NCI-H2171 treated with DMSO at 0.1 percent for 48 hours (cell line): ENCODE measurements at regions not wholly inside any gene's neighbourhood (a gene's known extent, or its start where the extent isn't known, plus 50 kb on each side); places are given as distances from the start of the nearest gene placed in this dataset.

ENCODE experiments used
- DNase-seq: peaks from one replicate; lab custom pipeline; 2025; lab: John Stamatoyannopoulos, UW

DNA sequence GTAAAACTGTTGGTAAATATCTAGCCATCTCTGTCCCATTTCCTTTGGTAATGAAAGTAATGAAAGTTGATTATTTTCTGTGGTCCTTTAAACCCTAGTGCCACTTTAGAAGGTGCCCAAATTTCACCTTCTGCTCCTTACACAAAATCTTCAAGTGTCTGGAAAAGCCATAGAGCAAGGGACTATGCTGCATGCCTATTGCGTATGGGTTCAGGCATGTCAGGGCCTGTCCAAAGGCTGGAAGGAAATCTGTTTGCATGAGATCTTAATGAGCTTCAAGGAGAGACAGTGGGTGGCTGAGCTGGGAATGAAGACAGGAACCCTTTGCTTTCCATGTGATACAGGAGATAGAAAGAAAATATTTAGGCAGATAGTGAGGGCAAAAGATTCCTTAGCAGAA, 66.6 kb upstream of the CCN6 start:
- peak; percentile 86 for DNase-seq

GRCh38 chr6:111988926-111989325, 65.0 kb upstream of the CCN6 start:
- no peak for DNase-seq

DNA sequence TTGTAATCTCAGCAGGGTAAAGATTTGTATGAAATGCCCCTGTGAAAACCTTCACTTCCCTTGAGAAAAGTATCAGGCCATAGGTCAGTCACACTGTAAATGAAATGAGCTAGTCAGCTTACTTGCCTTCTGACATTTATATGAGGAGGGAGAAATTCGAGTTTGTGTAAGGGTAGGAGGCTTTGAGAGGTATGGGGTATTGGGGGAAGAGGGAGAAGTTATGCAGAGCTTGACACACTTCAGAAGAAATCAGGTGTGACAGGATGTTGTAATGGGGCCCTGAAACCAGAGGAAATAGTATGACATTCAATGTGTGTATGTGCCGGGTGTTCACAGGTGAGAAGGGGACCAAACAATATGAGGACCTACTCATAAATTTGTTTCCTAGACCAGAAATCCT, 64.2 kb upstream of the CCN6 start:
- no peak for DNase-seq

GRCh38 chr6:111990214-111990613, 63.7 kb upstream of the CCN6 start:
- no peak for DNase-seq

- peak; percentile 51 for DNase-seq
Measured at GRCh38 chr6:111992851-111993250, 61.1 kb upstream of the CCN6 start.

DNA sequence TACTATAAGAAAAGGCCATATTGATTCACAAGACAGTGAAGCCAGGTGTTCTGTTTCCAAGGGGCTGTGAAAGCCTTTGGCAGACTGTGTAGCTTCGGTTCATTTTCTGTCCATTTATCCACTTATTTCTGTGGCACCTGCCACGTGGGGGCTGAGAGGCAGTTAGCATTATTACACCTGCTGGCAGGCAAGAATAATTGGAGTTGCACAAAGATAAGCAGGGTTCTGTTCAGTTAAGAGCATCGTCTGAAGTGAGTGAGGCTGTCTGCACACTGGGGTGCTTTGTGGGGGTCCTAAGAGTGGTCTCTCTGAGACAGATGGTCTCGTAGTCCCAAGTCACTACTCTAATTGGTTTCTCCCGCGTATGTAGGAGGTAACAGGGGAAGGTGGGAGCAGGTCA, 60.6 kb upstream of the CCN6 start:
- DNase-seq: peak; percentile 82

GRCh38 chr6:111994791-111995190, 59.1 kb upstream of the CCN6 start:
- DNase-seq: no peak

- no peak for DNase-seq
Measured at GRCh38 chr6:111995404-111995803, 58.5 kb upstream of the CCN6 start.

DNA sequence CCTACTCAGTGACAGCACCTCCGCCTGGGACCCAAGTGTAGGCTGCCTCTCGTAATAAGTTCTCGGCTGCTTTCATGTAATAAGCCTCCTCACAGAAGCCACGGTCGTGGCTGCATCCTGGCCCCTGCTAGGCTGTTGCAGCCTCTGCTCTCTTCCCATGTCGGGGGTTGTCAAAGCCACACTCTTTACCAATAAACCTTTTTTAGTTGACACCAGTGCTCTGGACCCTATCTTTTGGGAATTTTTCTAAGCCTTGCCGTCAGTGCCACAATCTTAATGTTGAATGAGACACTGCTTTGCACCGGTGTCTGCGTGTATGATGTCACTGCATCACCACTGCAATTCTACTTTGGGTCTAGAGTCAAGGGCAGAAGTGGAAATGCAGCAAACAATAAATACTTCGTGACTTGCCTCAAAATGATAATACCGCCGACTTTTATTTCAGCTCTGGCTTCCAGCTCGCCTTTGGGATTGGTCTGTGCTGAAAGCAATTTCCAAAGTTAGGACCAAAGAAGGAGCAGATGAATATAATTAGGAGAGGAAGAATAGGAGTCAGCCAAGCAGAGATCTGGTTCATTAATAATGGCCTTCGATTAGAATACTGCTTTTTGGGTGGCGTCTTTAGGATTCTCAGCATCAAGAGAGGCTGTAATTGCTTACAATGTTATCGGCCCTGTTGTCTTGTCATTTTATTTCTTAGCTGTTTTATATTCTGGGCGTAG, 57.6 kb upstream of the CCN6 start:
- DNase-seq: no peak

GRCh38 chr6:111997078-111997852, 56.6 kb upstream of the CCN6 start:
- DNase-seq: peak; percentile 91

GRCh38 chr6:111997853-111998208, 56.1 kb upstream of the CCN6 start:
- DNase-seq: no peak

DNA sequence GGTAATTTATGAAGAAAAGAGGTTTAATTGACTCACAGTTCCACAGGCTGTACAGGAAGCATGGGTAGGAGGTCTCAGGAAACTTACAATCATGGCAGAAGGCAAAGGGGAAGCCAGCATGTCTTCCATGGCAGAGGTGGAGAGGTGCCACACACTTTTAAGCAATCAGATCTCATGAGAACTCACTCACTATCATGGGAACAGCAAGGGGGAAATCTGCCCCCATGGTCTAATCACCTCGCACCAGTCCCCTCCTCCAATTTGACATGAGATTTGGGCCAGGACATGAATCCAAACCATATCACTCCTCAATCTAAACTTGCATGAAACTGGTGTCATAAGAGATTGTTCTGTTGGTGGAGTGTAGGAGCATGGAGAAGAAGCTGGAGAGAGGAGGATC, 51.6 kb upstream of the CCN6 start:
- DNase-seq: no peak
